Keratinocyte (primary cell): ENCODE measurements at regions not wholly inside any gene's neighbourhood (a gene's known extent, or its start where the extent isn't known, plus 50 kb on each side); places are given as distances from the start of the nearest gene placed in this dataset.

Experiments used
- DNase-seq: peaks from one replicate; pipeline ENCODE4 v3.0.0-alpha.2; 2011; ENCODE audit warnings: low read depth, missing footprints, low spot score
- FAIRE-seq: peaks from 2 replicates; lab custom pipeline; 2011; peaks lifted over from hg19 to GRCh38; lab: Jason Lieb, UNC
- H2AFZ ChIP-seq: 2 replicates; pipeline ENCODE4 v1.6.0; 2012; ENCODE audit warnings: low read length, control low read depth, inconsistent platforms; ENCODE audit not compliant: control insufficient read depth
- H3K27ac ChIP-seq: 2 replicates; pipeline ENCODE4 v1.5.1; 2011; ENCODE audit warnings: low read length; ENCODE audit not compliant: control insufficient read depth, insufficient read depth
- H3K27me3 ChIP-seq: 3 replicates; pipeline ENCODE4 v1.6.0; 2011; ENCODE audit warnings: low read length; ENCODE audit not compliant: control insufficient read depth, insufficient read depth; ENCODE audit errors: extremely low read depth
- H3K36me3 ChIP-seq, 2 experiments: 2 replicates in 1 of 2; 3 replicates in 1 of 2; pipeline ENCODE4 v1.5.1; 2011; ENCODE audit warnings: low read length in 2 of 2, mild to moderate bottlenecking in 1 of 2; ENCODE audit not compliant: control insufficient read depth in 2 of 2, insufficient read depth in 2 of 2; ENCODE audit errors: extremely low read depth in 1 of 2
- H3K4me1 ChIP-seq: 3 replicates; pipeline ENCODE4 v1.5.1; 2011; ENCODE audit warnings: low read length; ENCODE audit not compliant: control insufficient read depth, insufficient read depth; ENCODE audit errors: extremely low read depth
- H3K4me2 ChIP-seq: 3 replicates; pipeline ENCODE4 v1.6.0; 2011; ENCODE audit warnings: low read depth, low read length; ENCODE audit not compliant: control insufficient read depth, insufficient read depth; ENCODE audit errors: extremely low read depth
- H3K4me3 ChIP-seq, 3 experiments: fragments of 200-600 bp in 1 of 3; sonication (generic) in 1 of 3; 2 replicates in 2 of 3; 3 replicates in 1 of 3; pipeline ENCODE4 v1.5.1; 2011 to 2016; ENCODE audit warnings: low read length in 3 of 3, mild to moderate bottlenecking in 3 of 3, control low read depth in 2 of 3, inconsistent platforms in 1 of 3, low read depth in 1 of 3, mixed read lengths in 1 of 3, mixed run types in 1 of 3, moderate library complexity in 1 of 3; ENCODE audit not compliant: control insufficient read depth in 2 of 3, insufficient read depth in 2 of 3; ENCODE audit errors: extremely low read depth in 1 of 3
- H3K79me2 ChIP-seq: 2 replicates; pipeline ENCODE4 v1.6.0; 2012; ENCODE audit warnings: low read length; ENCODE audit not compliant: control insufficient read depth, insufficient read depth
- H3K9ac ChIP-seq: 3 replicates; pipeline ENCODE4 v1.6.0; 2011; ENCODE audit warnings: low read length; ENCODE audit not compliant: control insufficient read depth, insufficient read depth; ENCODE audit errors: extremely low read depth
- H3K9me1 ChIP-seq: 3 replicates; pipeline ENCODE4 v1.6.0; 2011; ENCODE audit warnings: low read length; ENCODE audit not compliant: control insufficient read depth, insufficient read depth; ENCODE audit errors: extremely low read depth
- H3K9me3 ChIP-seq: 2 replicates; pipeline ENCODE4 v1.5.1; 2012; ENCODE audit warnings: low read depth, low read length; ENCODE audit not compliant: control insufficient read depth
- H4K20me1 ChIP-seq: 3 replicates; pipeline ENCODE4 v1.6.0; 2011; ENCODE audit warnings: low read length; ENCODE audit not compliant: control insufficient read depth, insufficient read depth; ENCODE audit errors: extremely low read depth
- CTCF ChIP-seq, 3 experiments: IDR thresholded peaks in 1 of 3; conservative IDR thresholded peaks in 1 of 3; optimal IDR thresholded peaks in 1 of 3; 2 replicates in 2 of 3; 3 replicates in 1 of 3; pipeline versions ENCODE3 to v1.5.1; 2011; ENCODE audit warnings: low read length in 3 of 3, mild to moderate bottlenecking in 3 of 3, moderate library complexity in 2 of 3, control low read depth in 1 of 3, inconsistent platforms in 1 of 3; ENCODE audit not compliant: insufficient read depth in 2 of 3; ENCODE audit errors: extremely low read depth in 1 of 3
- EZH2 ChIP-seq: IDR thresholded peaks from one replicate; pipeline ENCODE4 v1.6.1; 2012; ENCODE audit warnings: inconsistent platforms, mild to moderate bottlenecking, low read length, moderate library complexity
- dilution Hi-C: fragments of 300-500 bp; cut with MboI; formaldehyde crosslinking; loops from one replicate; pipeline ENCODE4 v1.7.0; 2020; ENCODE audit warnings: low sequenced_read_pairs; ENCODE audit not compliant: extremely low pct_ligation_motif_present

DNA sequence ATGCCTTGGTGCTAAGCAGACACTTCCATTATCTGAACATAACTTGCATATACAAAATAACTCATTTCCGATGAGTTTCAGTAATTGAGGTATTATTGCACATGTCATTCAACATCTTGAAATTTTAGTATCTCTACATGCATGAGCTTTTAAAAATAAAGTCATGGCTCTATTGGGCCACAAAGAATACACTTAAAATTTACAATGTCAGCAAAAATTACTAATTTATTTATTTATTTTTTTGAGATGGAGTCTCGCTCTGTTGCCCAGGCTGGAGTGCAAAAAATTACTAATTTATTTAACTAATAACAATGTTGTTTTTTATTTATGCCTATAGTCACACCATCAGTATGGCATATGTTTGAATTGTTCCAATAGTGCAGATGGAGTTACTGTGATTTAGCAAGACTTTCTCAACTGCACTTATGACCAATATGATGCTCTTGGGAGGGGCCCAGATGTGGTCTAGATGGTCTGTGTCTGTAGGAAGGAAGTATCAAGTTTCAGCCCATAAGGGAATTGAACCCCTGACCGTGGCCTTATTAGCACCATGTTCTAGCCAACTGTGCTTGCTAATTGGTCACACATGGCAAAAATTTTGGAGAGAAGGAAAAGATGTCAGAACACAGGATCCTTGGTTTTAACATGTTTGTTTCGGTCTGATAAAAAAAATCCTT, 370.7 kb upstream of the TSHZ2 start:
- H3K27me3 ChIP-seq = no peaks in the 10 kb centered on the region
- no peak overlapping the region for H3K27ac ChIP-seq
- no peaks in the 10 kb centered on the region for H3K79me2 ChIP-seq
- H3K4me2 ChIP-seq = no peak overlapping the region
- H4K20me1 ChIP-seq = no peaks in the 10 kb centered on the region
- DNase-seq (no peak), FAIRE-seq (no peak)
- TF ChIP-seq CTCF (optimal IDR thresholded peaks at IDR 0.05 in 1 of 3, IDR thresholded peaks at IDR 0.05 in 1 of 3, conservative IDR thresholded peaks at IDR 0.05 in 1 of 3; ENCODE audit: extremely low read depth in 1 of 3, insufficient read depth in 2 of 3, low read length in 3 of 3) = no peak
- dilution Hi-C loops = no loop called here
- no peak overlapping the region for H2AFZ ChIP-seq
- no peaks in the 10 kb centered on the region for H3K4me1 ChIP-seq
- H3K4me3 ChIP-seq = no peak overlapping the region
- H3K9me3 ChIP-seq = no peaks in the 10 kb centered on the region
- no peak overlapping the region for H3K9ac ChIP-seq
- no peaks in the 10 kb centered on the region for H3K9me1 ChIP-seq
- H3K36me3 ChIP-seq = no peaks in the 10 kb centered on the region

- no peak for TF ChIP-seq EZH2
- no peak for TF ChIP-seq CTCF (optimal IDR thresholded peaks at IDR 0.05 in 1 of 3, IDR thresholded peaks at IDR 0.05 in 1 of 3, conservative IDR thresholded peaks at IDR 0.05 in 1 of 3; ENCODE audit: extremely low read depth in 1 of 3, insufficient read depth in 2 of 3, low read length in 3 of 3)
- no peak for FAIRE-seq
Observed at GRCh38 chr20:52596256-52596655, 375.9 kb upstream of the TSHZ2 start.

More at GRCh38 chr20:52596256-52596655, 375.9 kb upstream of the TSHZ2 start:
- no peaks in the 10 kb centered on the region for H3K9me1 ChIP-seq
- dilution Hi-C loops = no loop called here
- H3K4me3 ChIP-seq = no peak overlapping the region
- H3K36me3 ChIP-seq = no peaks in the 10 kb centered on the region
- DNase-seq = no peak
- no peaks in the 10 kb centered on the region for H4K20me1 ChIP-seq
- no peak overlapping the region for H3K9ac ChIP-seq
- no peaks in the 10 kb centered on the region for H3K4me1 ChIP-seq
- no peak overlapping the region for H3K27ac ChIP-seq
- H2AFZ ChIP-seq = no peak overlapping the region
- H3K4me2 ChIP-seq = no peak overlapping the region
- no peaks in the 10 kb centered on the region for H3K79me2 ChIP-seq
- no peaks in the 10 kb centered on the region for H3K9me3 ChIP-seq
- no peaks in the 10 kb centered on the region for H3K27me3 ChIP-seq
